ENCODE measurements at regions not wholly inside any gene's neighbourhood (a gene's known extent, or its start where the extent isn't known, plus 50 kb on each side); places are given as distances from the start of the nearest gene placed in this dataset.

DNA sequence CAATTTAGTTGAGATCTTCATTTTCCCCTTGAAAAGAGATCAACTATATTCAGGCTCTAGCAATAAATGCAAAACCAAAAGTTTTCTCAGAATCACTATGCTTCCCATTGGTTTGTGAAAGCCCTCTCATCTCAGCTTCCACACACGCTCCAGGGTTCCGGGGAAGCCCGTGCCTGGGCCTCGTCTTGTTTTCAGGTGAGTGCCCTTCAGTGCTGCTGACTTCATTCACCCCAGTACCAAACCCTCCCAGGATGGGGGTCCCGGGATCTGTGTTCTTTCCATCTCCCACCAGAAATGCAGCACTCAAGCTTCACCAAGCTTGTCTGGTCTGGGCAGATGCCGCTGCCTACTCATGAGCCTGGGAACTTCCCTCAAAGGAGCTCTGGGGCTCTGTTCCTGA lies 97.7 kb downstream of the TEX29 start:
- Histone ChIP-seq H3K9me3 (ENCODE audit: low read depth, low read length) (no peaks in the 10 kb centered on the region), H3K36me3 (ENCODE audit: insufficient read depth, low read length) (no peaks in the 10 kb centered on the region), H3K27me3 (ENCODE audit: insufficient read depth, low read length) (peaks cover 4% of the 10 kb centered on the region), H2AFZ (ENCODE audit: low read length) (no peak overlapping the region), H3K4me1 (ENCODE audit: insufficient read depth, low read length) (no peaks in the 10 kb centered on the region), H4K20me1 (ENCODE audit: insufficient read depth, low read length) (no peaks in the 10 kb centered on the region), H3K27ac (ENCODE audit: low read depth, low read length) (no peak overlapping the region), H3K4me3 (ENCODE audit: insufficient read depth, low read length) (no peak overlapping the region), H3K4me2 (ENCODE audit: insufficient read depth, low read length) (no peak overlapping the region), H3K79me2 (ENCODE audit: insufficient read depth, low read length) (no peaks in the 10 kb centered on the region)
- no peak for DNase-seq (ENCODE audit: insufficient read length, low spot score, missing footprints)
- TF ChIP-seq CTCF (IDR thresholded peaks at IDR 0.05; ENCODE audit: extremely low read depth, low read depth, low read length), result no peak

- Histone ChIP-seq H2AFZ (ENCODE audit: low read length) (no peak overlapping the region), H3K79me2 (ENCODE audit: insufficient read depth, low read length) (no peaks in the 10 kb centered on the region), H3K4me1 (ENCODE audit: insufficient read depth, low read length) (no peaks in the 10 kb centered on the region), H3K4me2 (ENCODE audit: insufficient read depth, low read length) (no peak overlapping the region), H3K4me3 (ENCODE audit: insufficient read depth, low read length) (no peak overlapping the region), H3K36me3 (ENCODE audit: insufficient read depth, low read length) (no peaks in the 10 kb centered on the region), H3K27ac (ENCODE audit: low read depth, low read length) (no peak overlapping the region), H3K27me3 (ENCODE audit: insufficient read depth, low read length) (no peaks in the 10 kb centered on the region), H3K9me3 (ENCODE audit: low read depth, low read length) (no peaks in the 10 kb centered on the region), H4K20me1 (ENCODE audit: insufficient read depth, low read length) (no peaks in the 10 kb centered on the region)
- no peak for TF ChIP-seq CTCF (IDR thresholded peaks at IDR 0.05; ENCODE audit: extremely low read depth, low read depth, low read length)
- DNase-seq (ENCODE audit: insufficient read length, low spot score, missing footprints), result no peak
Measured at GRCh38 chr13:111420113-111420876, 99.9 kb downstream of the TEX29 start.

DNA sequence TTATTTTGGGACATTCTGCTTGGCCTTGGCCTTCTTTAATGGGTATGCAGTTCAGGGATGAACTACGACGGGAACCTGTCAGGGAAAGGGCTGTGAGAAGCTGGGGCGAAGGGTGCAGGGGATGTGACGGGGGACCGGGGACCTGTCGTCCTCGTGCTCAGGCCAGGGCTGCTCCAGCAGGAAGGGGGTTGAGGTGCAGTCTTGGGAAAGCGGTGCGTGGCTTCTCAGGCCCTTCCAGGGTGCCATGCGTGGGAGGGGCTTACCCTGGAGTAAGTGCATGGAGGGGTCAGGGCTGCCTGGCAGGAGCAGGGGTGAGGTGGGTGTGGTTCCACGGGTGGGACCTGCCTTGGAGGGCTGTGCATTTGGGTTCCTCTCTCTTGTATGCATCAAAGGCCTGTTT lies 100.8 kb downstream of the TEX29 start:
- Histone ChIP-seq H3K4me3 (ENCODE audit: insufficient read depth, low read length) (no peak overlapping the region), H2AFZ (ENCODE audit: low read length) (no peak overlapping the region), H3K79me2 (ENCODE audit: insufficient read depth, low read length) (no peaks in the 10 kb centered on the region), H3K9me3 (ENCODE audit: low read depth, low read length) (no peaks in the 10 kb centered on the region), H3K4me1 (ENCODE audit: insufficient read depth, low read length) (no peaks in the 10 kb centered on the region), H3K36me3 (ENCODE audit: insufficient read depth, low read length) (no peaks in the 10 kb centered on the region), H3K27ac (ENCODE audit: low read depth, low read length) (no peak overlapping the region), H4K20me1 (ENCODE audit: insufficient read depth, low read length) (no peaks in the 10 kb centered on the region), H3K4me2 (ENCODE audit: insufficient read depth, low read length) (no peak overlapping the region), H3K27me3 (ENCODE audit: insufficient read depth, low read length) (no peaks in the 10 kb centered on the region)
- DNase-seq (ENCODE audit: insufficient read length, low spot score, missing footprints), result no peak
- TF ChIP-seq CTCF (IDR thresholded peaks at IDR 0.05; ENCODE audit: extremely low read depth, low read depth, low read length), result no peak

- no peaks in the 10 kb centered on the region for H3K36me3 ChIP-seq (ENCODE audit: insufficient read depth, low read length)
- H3K27me3 ChIP-seq (ENCODE audit: insufficient read depth, low read length), result no peaks in the 10 kb centered on the region
- no peaks in the 10 kb centered on the region for H3K9me3 ChIP-seq (ENCODE audit: low read depth, low read length)
Measured at GRCh38 chr13:111422348-111422747, 101.9 kb downstream of the TEX29 start.

More at GRCh38 chr13:111422348-111422747, 101.9 kb downstream of the TEX29 start:
- Histone ChIP-seq H3K4me2 (ENCODE audit: insufficient read depth, low read length) (no peak overlapping the region), H3K79me2 (ENCODE audit: insufficient read depth, low read length) (no peaks in the 10 kb centered on the region), H3K4me1 (ENCODE audit: insufficient read depth, low read length) (no peaks in the 10 kb centered on the region), H4K20me1 (ENCODE audit: insufficient read depth, low read length) (no peaks in the 10 kb centered on the region), H3K27ac (ENCODE audit: low read depth, low read length) (no peak overlapping the region), H2AFZ (ENCODE audit: low read length) (no peak overlapping the region), H3K4me3 (ENCODE audit: insufficient read depth, low read length) (no peak overlapping the region)
- DNase-seq (ENCODE audit: insufficient read length, low spot score, missing footprints), result no peak
- no peak for TF ChIP-seq CTCF (IDR thresholded peaks at IDR 0.05; ENCODE audit: extremely low read depth, low read depth, low read length)
